NAMALWA (cell line): ENCODE measurements at regions not wholly inside any gene's neighbourhood (a gene's known extent, or its start where the extent isn't known, plus 50 kb on each side); places are given as distances from the start of the nearest gene placed in this dataset.

Experiments
- DNase-seq: peaks from one replicate; pipeline ENCODE4 v3.0.0-alpha.2; 2015; ENCODE audit warnings: low spot score

DNA sequence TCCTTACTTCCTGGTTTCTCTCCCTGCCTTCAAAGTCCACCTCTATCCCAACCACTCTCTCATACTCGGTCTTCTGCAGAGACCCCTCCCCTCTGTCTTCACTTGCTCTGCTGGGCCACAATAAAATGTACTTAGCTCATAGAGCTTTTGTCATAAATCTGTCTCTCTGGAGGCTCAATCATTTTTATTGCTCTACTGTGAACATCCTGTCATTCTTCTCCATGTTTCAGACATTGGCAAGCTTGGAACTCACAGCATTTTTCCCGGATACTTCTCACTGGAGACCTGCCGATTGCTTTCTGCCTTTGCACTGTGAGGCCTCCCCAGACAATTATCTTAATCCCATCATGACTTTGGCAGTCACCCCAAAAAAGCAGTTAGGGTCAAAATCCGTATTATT, 192.3 kb upstream of the ZMIZ1 start:
- no peak for DNase-seq

DNA sequence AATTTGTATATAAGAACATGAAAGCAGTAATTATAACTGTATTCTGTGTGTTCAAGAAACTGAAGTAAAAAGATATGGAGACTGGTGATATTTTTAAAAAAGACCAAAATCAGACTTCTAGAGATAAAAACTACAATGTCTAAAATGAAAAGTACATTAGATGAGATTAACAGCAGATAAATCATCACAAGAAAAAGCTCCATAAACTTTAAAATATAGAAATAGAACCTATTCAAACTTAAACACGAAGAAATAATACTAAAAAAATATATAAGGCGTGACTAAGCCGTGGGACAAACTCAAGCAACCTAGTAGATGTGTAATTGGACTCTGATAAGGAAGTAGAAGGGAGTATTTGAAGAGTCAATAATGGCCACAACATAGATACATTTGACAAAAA, 189.1 kb upstream of the ZMIZ1 start:
- DNase-seq: no peak

GRCh38 chr10:78886129-78886528, 182.6 kb upstream of the ZMIZ1 start:
- DNase-seq: no peak

DNA sequence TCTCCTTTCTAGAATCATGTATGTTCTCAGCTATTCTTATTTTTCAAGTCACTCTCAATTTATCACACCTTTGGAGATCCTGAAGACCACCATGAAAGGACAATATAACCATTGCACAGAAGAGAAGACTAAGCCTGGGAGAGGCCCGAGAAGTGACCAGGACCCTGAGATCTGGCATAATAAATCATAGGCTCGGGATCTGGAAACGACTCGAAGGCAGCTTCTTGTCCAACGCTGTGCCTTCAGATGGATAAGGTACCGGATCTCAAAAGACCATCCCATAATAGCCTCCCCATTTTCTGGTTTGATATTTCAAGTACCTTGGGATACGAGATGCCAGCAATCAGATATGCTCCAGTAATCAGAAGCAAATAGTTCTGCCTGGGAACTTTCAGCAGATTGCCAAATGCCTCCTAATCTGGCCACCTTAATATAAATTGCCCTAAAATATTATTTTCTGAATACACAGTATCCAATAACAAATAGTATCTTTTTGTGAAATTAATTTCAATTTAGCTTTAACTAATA, 179.2 kb upstream of the ZMIZ1 start:
- no peak for DNase-seq

- no peak for DNase-seq
Measured at GRCh38 chr10:78890506-78890905, 178.3 kb upstream of the ZMIZ1 start.

DNA sequence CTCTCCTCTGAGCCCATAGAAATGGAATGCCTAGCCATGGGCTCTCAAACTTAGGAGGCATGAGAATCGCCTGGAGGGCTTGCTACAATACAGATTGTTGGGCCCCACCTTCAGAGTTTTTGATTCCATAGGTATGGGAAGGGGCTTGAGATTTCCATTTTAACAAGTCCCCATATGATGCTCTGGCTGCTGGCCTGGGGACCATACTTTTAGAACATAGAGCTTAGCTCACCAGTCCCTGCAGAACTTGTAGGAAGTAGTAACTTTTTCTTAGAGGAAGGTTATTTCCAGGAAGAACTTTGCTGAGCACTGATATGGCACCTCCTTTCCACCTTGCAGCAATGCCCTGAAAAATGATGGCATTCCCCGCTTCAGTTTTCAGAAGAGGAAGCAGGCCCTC, 177.0 kb upstream of the ZMIZ1 start:
- DNase-seq: no peak

DNA sequence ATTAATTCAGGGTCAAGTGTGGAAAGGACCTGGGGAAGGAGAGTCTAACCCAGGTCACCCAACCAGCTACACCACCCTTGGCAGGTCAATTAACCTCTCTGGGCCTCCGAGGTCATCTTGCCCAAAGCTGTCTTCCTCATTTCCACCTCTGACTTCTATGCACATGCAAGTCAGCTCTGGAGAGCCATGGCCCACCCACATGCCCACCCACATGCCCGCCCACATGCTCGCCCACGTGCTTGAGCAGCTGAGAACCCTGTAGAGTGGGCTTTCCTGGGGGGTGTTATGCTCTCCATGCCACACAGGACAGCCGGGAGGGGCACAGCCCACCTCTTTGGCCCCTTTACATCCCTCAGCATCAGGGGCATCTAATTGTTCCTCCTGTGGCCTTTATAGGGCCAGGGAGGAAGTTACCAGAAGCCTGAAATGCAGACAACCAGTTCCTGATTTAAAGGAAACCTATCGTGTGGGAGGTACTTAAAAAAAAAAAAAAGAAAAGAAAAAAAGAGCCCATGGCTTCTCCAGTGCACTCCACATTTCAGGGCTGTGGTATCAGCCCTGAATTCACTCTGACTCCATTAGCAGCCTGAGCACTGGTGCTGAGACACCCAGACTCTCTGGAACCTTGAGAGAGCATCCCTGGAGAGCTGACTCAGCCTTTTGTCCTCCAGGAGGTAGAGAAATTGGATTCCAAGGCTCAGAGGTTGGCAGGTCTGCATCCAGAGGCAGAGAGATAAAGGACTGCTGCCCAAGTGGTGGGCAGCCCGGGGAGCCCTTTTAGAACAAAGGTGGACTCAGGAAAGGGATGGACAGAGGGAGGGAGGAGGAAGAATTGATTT, 176.2 kb upstream of the ZMIZ1 start:
- no peak for DNase-seq

DNA sequence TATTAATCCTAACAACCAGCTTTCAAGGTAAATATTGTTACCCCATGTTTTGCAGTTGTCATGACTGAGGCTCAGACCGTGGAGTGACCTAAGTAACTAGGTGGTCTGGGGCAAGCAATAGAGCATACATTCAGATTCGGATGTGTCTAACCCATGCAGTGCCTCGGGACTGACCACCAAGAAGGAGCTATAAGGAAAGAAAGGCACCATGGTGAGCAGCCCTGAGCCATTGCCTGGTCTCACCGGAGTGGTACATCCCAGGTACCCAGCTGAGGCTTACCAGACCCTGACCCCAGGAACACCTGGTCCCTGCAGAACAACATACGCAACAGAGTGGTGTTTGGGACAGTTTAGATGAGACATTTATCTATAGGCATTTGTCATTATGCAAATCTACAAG, 175.5 kb upstream of the ZMIZ1 start:
- DNase-seq: no peak

DNA sequence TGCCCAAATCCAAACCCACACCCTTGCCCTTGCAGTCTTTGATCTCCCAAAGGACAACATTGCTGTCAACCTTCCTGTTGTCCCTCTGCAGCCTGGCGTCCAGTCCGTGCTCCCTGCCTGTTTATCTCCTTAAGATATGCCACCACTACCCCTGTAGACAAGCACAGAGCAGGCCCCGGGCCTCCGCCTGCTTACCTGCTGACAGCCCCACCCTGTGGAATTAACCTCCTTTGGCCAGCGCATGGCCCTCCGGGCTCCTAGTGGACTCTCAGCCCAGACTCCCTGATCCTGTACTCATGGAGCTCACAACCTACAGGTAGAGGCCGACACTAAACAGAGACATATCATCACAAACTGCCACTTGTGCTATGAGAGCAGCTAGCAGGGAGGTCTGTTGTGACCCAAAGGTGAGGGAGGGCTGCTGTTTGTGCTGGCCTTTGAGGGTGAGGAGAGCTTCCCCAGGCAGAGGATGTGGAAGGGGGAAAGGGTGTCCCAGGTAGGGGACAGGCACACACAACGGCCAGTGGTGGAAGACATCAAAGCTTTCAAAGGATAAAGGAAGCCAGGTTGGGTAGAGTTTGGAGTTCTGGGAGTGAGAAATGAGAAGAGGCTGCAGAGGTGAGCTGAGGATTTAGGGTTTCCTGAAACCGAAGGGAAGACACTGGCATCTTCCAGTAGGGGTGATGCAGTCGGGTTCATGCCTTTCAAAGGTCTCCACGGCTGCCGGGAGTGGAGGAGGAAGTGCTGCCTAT, 174.5 kb upstream of the ZMIZ1 start:
- no peak for DNase-seq

GRCh38 chr10:78894841-78895195, 173.9 kb upstream of the ZMIZ1 start:
- no peak for DNase-seq

- DNase-seq: no peak
Measured at GRCh38 chr10:78895469-78895868, 173.3 kb upstream of the ZMIZ1 start.

DNA sequence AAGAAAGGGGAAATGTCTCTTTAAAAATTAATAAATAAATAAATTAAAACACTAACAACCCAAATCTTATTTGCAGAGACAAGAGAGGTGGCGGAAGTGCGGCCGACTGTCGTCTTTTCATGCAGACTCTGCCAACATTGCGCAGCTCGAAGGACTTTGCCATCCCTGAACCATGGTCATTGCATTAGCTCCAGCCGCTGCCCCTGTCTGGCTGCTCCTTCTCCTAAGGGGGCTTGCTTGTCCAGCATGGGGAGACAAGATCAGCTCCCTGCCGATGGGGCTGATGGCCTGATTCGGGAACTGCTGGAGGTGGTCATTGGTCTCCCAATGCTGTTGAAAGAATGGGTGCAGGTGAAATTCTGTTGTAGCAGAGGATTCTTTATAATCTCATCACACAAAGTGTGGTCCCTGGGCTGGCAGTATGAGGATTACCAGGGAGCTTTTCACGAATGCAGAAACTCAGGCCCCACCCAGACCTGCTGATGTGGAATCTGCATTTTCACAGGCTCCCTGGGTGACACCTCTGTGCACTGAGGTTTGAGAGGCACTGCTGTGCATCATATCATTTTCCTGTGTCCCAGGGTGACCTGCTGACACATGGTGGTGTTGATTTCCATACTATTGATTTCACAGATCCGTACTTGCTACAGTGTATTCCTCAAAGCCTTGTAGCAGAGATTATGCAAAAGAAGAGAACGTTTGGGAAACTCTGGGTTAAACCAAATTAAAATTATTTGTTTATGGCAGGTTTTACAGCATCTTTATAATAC, 172.4 kb upstream of the ZMIZ1 start:
- DNase-seq: no peak

DNA sequence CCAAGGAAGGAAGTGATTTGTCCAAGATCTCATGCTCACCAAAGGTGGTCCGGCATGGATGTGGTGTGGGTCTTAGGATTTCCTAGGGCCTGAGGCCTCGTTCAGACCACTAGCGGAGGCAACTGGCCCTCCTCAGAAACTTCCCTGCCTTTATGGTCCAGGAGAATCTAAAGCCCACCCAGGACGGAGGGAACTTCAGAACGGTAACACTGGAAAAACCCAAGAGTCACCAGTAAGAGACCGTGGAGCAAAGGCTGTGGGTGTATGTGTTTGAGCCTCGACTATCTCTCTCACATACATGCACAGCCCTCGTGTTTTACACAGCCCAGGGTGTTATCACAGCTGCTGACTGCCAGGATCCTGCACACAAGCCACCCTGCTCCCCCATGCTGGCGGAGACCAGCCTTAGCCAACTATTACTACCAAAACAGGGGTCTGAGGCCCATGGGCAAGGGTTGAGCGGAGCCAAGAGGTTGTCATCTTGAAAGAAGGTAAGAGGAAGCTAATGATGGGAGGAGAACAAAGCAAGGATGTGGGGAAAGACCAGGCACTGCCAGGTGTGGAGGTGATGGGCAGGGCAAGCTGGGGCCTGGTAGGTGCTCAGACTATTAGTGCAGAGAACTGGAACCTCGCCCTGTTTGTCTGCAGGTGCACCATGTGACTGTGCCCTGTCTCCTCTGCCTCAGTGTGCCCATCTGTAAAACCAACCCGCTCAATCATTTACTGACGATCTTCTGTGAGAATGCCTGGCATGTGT, 170.2 kb upstream of the ZMIZ1 start:
- DNase-seq: no peak

GRCh38 chr10:78899098-78899754, 169.5 kb upstream of the ZMIZ1 start:
- DNase-seq: no peak

DNA sequence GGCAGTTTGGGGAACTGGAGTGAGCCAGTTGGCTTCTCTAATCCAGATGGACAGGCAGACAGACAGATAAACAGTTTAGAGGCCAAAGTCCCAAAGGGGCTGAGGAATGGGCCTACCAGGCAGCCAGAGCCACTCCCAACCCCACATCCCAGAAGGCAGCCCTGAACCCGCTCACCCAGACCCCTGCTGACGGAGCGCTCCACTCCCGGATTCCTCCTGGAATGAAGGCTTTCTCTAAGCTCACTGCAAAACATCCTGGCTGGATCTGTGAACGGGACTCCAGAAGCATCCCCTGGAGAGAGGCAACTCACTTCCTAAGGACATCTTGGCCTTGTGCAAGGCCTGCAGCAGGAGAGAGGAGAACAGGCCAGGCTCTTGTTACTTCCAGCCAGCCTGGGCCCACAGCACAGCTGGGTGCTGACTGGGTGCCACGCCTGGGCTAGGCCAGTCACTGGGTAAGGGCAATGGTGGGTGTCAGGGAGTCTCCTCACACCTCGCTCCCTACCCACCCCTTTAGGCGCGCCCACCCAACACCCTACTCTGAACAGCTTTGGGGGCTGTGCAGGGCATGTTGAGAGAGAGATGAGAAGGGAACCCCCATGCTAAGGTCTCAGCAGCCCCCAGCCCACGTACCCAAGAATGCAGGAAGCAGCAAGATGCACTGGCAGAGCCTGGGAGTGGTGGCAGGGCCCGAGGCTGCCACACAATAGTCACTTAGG, 168.6 kb upstream of the ZMIZ1 start:
- DNase-seq: no peak

GRCh38 chr10:78900715-78901430, 167.9 kb upstream of the ZMIZ1 start:
- DNase-seq: no peak

GRCh38 chr10:78901694-78902093, 167.1 kb upstream of the ZMIZ1 start:
- no peak for DNase-seq

DNA sequence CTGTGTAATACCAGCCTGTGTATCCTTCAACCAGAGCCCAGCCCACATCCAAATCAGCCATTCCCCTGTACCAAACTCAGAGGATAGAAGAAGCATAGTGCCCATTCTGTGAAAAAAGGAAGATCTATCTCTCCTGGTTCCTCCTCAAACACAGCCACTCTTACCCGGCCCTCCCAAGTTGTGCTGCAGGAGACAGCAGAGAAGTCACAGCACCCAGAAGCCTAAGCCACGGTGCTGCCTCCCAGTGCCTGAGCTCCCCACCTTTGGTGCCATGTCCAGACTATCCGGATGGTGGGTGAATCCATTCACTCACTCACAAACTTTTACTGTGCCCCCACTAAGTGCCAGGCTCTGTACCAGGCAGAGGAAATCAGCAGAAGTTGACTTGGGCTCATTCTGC, 166.0 kb upstream of the ZMIZ1 start:
- no peak for DNase-seq

DNA sequence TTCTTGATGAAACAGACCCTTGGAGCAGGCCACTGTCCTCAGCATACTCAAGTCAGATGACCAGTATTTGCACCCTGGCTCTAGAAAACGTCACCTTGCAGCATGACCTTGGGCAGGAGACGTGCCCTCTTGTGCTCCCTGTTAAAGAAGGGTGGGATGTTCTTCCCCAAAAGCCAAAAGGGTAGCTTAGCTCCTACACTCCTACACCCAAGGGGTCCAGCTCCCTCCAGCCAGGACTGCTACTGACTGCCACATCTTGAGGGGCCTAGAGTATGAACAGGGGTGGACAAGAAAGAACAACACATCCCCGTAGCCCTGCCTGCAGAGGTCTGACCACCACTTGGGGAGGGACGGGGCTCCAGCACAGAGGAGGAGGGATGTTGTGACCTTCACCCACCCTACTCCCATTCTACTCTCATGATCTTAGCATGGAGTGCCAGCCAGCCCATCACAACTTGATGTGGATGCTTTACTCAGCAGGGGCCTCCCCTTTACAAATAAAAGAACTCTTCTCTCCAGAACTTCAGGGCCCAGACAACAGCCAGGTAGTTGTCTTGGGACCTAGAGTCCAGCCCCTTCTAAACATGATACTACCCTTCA, 165.3 kb upstream of the ZMIZ1 start:
- DNase-seq: no peak

DNA sequence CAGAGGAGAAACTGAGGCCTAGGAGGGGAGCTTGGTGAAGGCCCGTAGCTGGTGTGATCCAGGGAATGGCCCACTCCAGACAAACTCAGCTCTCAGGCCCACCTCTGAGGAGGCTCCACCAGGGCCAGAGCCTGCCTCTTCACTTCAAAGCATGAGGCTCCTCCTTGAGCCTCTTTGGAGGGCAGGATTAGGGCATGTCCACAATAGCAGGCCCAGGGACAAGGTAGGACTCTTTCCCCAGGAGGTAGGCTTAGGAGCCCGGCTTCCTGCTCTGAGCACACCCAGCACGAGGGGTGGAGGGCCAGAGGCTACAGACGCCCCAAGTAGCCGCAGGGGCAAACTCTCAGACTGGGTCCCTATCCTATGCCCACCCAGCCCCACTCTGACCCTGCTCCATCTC, 164.6 kb upstream of the ZMIZ1 start:
- no peak for DNase-seq
